CD4-positive, alpha-beta T cell treated with Interleukin-1 beta for 1 hour (primary cell): ENCODE measurements at regions not wholly inside any gene's neighbourhood (a gene's known extent, or its start where the extent isn't known, plus 50 kb on each side); places are given as distances from the start of the nearest gene placed in this dataset.
"Not testable (repeated sequence)": the region's sequence is repeated elsewhere in the genome, so short reads cannot be mapped to it uniquely, and the experiment has no call there.

Source experiments
- DNase-seq, 2 donors: peaks; one replicate each; pipeline ENCODE4 v3.0.0-alpha.2; 2020 to 2022

GRCh38 chr1:199832451-199832850 is 195.1 kb upstream of the NR5A2 start:
- DNase-seq: no peak

DNA sequence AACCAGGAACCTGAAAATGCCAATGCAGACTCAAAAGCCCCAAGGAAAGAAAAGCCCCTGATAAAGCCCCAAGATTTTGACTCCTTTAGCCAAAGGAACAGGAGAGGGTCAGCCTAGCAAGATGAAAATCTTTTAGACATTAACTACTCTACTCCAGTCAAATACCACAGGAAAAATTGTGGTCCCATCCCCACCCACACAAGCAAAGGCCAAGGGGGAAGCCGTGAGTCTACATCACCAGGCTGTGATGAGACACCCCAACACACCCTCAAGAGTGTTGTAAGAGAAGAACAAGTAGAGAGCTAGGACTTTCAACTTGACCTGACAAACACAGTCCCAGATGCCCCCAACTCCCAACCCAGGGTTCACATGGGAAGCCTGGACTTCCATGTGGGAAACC is 192.8 kb upstream of the NR5A2 start:
- DNase-seq: no peak

GRCh38 chr1:199836430-199836829 is 191.1 kb upstream of the NR5A2 start:
- DNase-seq: no peak

GRCh38 chr1:199837321-199837720 is 190.2 kb upstream of the NR5A2 start:
- no peak for DNase-seq

DNA sequence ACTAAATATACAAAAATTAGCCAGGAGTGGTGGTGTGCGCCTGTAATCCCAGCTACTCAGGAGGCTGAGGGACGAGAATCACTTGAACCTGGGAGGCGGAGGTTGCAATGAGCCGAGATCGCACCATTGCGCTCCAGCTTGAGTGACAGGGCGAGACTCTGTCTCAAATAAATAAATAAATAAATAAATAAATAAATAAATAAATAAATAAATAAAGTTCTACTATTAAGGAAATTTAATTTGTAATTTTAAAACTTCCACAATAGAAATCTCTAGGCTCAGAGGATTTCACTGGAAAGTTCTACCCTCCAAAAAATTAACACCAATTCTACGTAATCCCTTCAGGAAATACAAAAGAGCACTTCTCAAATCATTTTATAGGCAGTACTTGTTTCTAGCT is 187.9 kb upstream of the NR5A2 start:
- DNase-seq: not testable (repeated sequence)

DNA sequence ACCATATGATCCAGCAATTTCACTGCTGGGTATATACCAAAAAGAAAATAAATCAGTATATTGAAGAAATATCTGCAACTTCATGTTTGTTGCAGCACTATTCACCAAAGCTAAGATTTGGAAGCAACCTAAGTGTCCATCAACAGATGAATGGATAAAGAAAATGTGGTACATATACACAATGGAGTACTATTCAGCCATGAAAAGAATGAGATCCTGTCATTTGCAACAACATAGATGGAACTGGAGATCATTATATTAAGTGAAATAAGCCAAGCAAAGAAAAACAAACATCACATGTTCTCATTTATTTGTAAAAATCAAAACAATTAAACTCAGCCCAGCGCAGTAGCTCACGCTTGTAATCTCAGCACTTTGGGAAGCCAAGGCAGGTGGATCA is 184.4 kb upstream of the NR5A2 start:
- DNase-seq: not testable (repeated sequence)

- no peak for DNase-seq
Observed at GRCh38 chr1:199843861-199844260, 183.6 kb upstream of the NR5A2 start.

DNA sequence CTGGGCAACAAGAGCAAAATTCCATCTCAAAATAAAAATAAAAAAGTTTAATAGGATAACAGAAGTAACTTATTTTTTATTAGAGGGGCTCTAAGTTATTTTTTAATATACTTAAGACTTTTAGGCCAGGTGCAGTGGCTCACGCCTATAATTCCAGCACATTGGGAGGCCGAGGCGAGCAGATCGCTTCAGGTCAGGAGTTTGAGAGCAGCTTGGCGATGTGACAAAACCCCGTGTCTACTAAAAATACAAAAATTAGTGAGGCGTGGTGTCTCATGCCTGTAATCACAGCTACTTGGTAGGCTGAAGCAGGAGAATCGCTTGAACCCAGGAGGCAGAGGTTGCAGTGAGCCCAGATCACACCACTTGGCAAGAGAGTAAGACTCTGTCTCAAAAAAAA is 180.5 kb upstream of the NR5A2 start:
- DNase-seq: no peak

GRCh38 chr1:199851439-199852140 is 175.9 kb upstream of the NR5A2 start:
- no peak for DNase-seq

DNA sequence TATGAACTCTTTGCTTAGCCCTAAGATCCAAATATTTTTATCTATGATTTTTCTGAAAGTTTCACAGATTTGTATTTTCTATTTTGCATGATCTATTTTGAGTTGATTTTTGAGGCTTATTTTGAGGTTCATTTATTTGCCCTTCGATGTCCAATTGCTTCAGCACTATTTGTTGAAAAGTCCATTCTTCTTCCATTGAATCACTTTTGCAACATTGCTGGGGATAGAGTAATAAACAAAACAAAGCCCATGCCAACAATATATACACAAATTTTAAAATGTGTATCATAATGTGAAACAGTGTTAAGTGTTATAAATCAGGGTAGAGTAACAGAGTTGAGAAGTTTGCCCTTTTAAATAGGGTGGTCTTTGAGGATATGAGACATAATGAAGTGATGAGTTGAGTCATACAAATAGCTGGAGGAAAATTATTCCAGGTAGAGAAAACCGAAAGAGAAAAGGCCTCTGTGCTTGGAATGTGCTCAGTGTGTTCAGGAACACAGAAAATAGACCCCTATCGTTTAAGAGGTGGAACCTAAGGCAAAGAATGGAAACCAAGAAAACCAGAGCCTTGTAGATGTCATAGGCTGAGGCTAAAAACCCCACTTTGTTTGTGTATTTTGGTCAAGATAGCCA is 172.7 kb upstream of the NR5A2 start:
- no peak for DNase-seq

GRCh38 chr1:199855580-199855979 is 171.9 kb upstream of the NR5A2 start:
- no peak for DNase-seq

DNA sequence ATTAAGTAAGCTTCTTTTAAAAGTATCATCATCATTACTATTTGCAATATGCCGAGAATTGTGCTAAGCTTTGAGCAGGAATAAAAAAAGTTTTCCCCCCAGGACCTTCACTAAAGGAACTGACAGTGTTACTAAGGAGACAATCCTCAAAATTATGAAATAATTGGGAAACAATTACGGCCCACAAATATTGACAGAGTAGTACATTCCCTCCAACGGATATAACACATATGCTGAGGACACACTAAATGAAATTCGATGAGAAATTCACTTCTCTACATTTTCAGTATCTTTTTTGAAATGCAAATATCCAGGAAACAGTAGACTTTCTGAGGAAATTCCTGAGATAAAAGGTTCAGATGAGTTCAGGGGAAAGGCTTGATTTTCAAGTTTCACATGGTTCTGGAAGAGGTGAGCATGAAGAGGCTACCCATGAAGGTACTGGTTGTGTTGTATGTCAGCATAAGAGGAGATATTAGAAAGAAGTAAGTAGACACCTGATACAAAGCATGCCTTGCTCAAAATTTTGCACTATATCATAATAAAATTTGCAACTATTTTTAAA is 171.2 kb upstream of the NR5A2 start:
- no peak for DNase-seq

- no peak for DNase-seq
Observed at GRCh38 chr1:199857108-199857507, 170.4 kb upstream of the NR5A2 start.

DNA sequence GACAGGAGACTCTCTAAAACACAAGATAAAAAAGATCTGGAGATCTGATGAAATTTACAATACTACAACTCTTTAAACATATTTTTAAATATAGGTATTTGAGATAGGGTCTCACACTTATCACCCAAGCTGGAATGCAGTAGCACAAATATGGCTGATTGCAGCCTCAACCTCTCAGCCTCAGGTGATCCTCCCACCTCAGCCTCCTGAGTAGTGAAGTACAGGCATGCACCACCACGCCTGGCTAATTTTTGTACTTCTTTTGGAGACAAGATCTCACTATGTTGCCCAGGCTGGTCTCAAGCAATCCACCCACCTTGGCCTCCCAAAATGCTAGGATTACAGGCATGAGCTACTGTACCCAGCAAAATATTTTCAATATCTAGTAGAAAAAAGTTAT is 170.0 kb upstream of the NR5A2 start:
- DNase-seq: no peak

GRCh38 chr1:199858171-199858570 is 169.3 kb upstream of the NR5A2 start:
- no peak for DNase-seq

- no peak for DNase-seq
Observed at GRCh38 chr1:199858856-199859255, 168.7 kb upstream of the NR5A2 start.

- peak; percentile 7 to 56 for DNase-seq
Observed at GRCh38 chr1:199859491-199859933, 168.0 kb upstream of the NR5A2 start.

DNA sequence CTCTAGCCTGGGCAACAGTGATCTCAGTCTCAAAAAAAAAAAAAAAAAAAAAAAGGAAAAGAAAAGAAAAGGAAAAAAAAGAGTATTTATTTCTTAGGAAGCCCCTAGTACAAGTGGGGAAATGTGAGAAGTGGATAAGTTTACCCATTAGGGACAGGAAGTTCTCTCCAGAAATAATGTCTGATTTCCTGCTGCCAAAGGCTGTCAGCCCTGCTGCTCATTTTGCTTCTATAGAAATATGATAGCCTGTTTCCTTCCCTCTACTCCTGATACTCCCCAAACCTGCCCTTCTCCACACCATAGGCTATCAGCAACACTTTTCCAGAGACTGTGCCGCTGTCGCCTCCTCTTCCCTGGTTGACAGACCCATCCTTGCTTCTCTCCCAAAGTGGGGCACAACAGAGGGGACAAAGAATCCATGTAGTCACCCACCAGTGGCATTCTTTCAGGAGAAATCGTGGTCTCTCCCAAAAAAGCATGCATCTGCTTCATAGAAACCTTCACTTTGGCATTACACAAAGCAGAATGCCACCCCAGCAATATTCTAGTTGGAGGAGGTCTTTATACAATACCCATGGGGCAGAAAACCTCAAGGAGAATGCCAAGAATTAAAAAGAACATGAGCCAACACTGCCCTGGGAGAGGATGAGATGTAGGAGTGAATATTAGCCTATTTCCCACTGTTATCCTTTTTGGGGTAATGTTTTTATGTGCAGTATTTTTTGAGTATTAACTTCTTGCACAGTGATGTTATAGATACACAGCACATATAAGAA is 166.3 kb upstream of the NR5A2 start:
- no peak for DNase-seq

DNA sequence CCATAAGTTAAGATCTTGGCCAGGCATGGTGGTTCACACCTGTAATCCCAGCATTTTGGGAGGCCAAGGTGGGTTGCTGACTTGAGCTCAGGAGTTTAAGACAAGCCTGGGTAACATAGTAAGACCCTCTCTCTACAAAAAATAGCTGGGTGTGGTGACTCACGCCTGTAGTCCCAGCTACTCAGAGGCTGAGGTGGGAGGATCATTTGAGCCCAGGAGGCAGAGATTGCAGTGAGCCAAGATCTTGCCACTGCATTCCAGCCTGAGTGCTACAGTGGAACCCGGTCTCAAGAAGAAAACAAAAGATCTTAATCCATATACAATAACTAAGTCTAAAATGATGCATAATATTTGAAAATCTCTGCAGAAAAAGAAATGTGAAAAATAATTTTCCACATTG is 165.5 kb upstream of the NR5A2 start:
- DNase-seq: no peak

GRCh38 chr1:199866210-199866617 is 161.3 kb upstream of the NR5A2 start:
- DNase-seq: no peak

DNA sequence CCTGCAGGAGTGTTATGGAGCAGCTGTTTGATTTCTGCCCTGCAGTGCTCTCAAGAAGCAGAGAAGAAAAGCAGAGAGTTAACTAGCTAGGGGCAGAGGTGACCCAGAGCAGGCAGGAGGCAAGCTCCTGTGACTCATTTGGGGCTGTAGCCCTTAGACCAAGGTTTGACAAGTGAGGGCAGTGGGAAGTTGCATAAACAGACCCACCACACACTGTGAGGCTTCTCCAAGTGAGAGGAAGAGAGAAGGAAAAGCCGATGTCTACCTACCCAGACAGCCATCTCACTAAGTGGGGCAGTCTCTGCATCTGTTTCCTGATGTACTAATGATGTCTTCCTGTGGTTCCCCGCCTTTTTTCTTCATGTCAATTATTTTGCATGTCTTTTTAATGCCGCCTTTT is 159.9 kb upstream of the NR5A2 start:
- DNase-seq: no peak

DNA sequence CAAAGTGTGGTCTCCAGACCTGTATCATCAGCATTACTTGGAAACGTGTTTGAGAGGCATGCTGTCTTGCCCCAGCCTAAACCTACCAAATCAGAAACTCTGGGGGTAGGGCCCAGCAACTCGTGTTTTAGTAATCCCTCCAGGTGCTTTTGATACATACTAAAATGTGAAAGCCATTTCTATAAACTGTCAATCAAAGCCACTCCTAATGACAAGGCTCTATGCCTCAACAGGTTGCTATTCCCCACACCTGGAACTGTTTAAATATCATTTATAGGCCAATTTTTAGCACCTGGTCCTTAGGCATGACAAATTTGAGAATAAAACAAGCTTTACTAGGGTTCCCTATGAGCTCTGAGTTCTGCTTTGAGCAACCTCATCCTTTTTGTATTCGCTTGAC is 158.7 kb upstream of the NR5A2 start:
- DNase-seq: no peak

GRCh38 chr1:199875337-199875736 is 152.2 kb upstream of the NR5A2 start:
- no peak for DNase-seq

- no peak for DNase-seq
Observed at GRCh38 chr1:199875856-199876255, 151.7 kb upstream of the NR5A2 start.
